Upper lobe of left lung (tissue), 4 donors: ENCODE measurements at regions not wholly inside any gene's neighbourhood (a gene's known extent, or its start where the extent isn't known, plus 50 kb on each side); places are given as distances from the start of the nearest gene placed in this dataset.

Experiments
- EP300 ChIP-seq, 4 donors: sonication (generic); formaldehyde crosslinking; IDR thresholded peaks; one replicate each; pipeline ENCODE4 v1.5.1; 2017; ENCODE audit warnings: antibody characterized with exemption in 4 of 4, control low read depth in 2 of 4
- POLR2A ChIP-seq, 4 donors: fragments of 450-650 bp; IDR thresholded peaks; one replicate each; pipeline ENCODE4 v1.5.1; 2016 to 2017; ENCODE audit warnings: antibody characterized with exemption in 4 of 4, mild to moderate bottlenecking in 2 of 4
- POLR2AphosphoS5 ChIP-seq, 2 donors: sonication (generic); formaldehyde crosslinking; IDR thresholded peaks; one replicate each; pipeline ENCODE4 v1.5.1; 2017; ENCODE audit warnings: antibody characterized with exemption in 2 of 2
- TF ChIP-seq, protein P1 (sequence below), 6 experiments: fragments of 450-650 bp in 4 of 6; fragments of 200-600 bp in 2 of 6; sonication (generic) in 2 of 6; IDR thresholded peaks; one replicate each; pipeline ENCODE4 v1.5.1; 2016 to 2019; ENCODE audit warnings: antibody characterized with exemption in 6 of 6

DNA sequence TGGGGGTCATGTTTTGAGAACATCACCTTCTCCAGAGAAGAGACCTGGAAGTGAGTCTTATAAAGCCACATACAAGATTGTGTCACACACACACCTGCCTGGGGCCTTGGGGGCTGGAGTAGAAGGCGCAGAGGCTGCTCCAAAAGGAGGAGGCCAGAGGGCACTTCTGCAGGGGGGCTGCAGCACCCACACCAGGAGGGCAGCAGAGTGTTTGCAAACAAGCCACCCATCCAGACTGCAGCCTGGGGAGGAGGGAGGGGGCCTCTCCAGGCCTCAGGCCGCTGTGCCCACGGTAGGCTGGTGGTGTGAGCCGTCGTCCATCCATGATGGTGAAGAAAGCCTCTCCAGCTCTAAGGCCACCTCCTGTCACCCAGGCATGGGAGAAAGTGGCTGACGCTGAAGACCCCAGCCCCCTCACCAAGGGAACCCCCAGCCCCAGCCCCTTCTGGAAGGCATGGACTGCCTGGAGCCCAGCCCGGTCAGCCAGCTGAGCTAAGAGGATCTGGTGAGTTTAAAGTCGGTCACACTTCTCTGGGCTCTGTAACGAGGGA lies 77.5 kb downstream of the FOXL3 start:
- TF ChIP-seq, protein P1, sequence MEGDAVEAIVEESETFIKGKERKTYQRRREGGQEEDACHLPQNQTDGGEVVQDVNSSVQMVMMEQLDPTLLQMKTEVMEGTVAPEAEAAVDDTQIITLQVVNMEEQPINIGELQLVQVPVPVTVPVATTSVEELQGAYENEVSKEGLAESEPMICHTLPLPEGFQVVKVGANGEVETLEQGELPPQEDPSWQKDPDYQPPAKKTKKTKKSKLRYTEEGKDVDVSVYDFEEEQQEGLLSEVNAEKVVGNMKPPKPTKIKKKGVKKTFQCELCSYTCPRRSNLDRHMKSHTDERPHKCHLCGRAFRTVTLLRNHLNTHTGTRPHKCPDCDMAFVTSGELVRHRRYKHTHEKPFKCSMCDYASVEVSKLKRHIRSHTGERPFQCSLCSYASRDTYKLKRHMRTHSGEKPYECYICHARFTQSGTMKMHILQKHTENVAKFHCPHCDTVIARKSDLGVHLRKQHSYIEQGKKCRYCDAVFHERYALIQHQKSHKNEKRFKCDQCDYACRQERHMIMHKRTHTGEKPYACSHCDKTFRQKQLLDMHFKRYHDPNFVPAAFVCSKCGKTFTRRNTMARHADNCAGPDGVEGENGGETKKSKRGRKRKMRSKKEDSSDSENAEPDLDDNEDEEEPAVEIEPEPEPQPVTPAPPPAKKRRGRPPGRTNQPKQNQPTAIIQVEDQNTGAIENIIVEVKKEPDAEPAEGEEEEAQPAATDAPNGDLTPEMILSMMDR (IDR thresholded peaks at IDR 0.05) = no peak
- TF ChIP-seq POLR2A (IDR thresholded peaks at IDR 0.05) (no peak), POLR2AphosphoS5 (IDR thresholded peaks at IDR 0.05) (no peak), EP300 (IDR thresholded peaks at IDR 0.05) (no peak)
